Astrocyte (in vitro differentiated cells and primary cell): ENCODE measurements at regions not wholly inside any gene's neighbourhood (a gene's known extent, or its start where the extent isn't known, plus 50 kb on each side); places are given as distances from the start of the nearest gene placed in this dataset.

ENCODE experiments used
- EZH2 ChIP-seq: IDR thresholded peaks from 2 replicates; pipeline ENCODE4 v1.6.1; 2012; ENCODE audit warnings: mild to moderate bottlenecking, low read length, inconsistent platforms; ENCODE audit not compliant: insufficient read depth
- TF ChIP-seq, protein P1 (sequence below): IDR thresholded peaks from 2 replicates; pipeline ENCODE4 v1.5.1; 2011; ENCODE audit warnings: low read depth, mild to moderate bottlenecking, inconsistent platforms, low read length, moderate library complexity; ENCODE audit not compliant: insufficient read depth

DNA sequence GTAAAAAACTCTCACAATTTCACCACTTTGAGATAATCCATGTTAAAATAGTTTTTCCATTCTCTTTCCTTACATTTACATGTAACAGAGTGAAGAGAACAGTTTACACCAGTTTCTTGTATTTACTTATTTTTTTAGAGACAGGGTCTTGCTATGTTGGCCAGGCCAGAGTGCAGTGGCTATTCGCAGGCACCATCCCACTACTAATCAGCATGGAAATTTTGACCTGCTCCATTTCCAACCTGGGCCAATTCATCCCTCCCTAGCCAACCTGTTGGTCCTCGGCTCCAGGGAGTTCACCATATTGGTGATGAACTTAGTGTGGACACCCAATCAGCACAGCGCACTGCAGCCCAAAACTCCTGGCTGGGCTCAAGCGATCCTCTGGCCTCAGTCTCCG lies 74.1 kb downstream of the LYZL2 start:
- TF ChIP-seq, protein P1, sequence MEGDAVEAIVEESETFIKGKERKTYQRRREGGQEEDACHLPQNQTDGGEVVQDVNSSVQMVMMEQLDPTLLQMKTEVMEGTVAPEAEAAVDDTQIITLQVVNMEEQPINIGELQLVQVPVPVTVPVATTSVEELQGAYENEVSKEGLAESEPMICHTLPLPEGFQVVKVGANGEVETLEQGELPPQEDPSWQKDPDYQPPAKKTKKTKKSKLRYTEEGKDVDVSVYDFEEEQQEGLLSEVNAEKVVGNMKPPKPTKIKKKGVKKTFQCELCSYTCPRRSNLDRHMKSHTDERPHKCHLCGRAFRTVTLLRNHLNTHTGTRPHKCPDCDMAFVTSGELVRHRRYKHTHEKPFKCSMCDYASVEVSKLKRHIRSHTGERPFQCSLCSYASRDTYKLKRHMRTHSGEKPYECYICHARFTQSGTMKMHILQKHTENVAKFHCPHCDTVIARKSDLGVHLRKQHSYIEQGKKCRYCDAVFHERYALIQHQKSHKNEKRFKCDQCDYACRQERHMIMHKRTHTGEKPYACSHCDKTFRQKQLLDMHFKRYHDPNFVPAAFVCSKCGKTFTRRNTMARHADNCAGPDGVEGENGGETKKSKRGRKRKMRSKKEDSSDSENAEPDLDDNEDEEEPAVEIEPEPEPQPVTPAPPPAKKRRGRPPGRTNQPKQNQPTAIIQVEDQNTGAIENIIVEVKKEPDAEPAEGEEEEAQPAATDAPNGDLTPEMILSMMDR, result no peak
- no peak for TF ChIP-seq EZH2
